Transverse colon (tissue), 4 donors: ENCODE measurements at regions not wholly inside any gene's neighbourhood (a gene's known extent, or its start where the extent isn't known, plus 50 kb on each side); places are given as distances from the start of the nearest gene placed in this dataset.

Experiments
- DNase-seq: peaks from one replicate; pipeline ENCODE4 v3.0.0-alpha.2; 2019
- H3K27ac ChIP-seq, 4 donors: fragments of 200-600 bp; sonication (generic); 2 replicates each; pipeline ENCODE4 v1.5.1; 2016 to 2018; ENCODE audit warnings: inconsistent platforms in 4 of 4
- H3K27me3 ChIP-seq: fragments of 200-600 bp; sonication (generic); 2 replicates; pipeline ENCODE4 v1.5.1; 2017; ENCODE audit warnings: inconsistent platforms
- H3K36me3 ChIP-seq, 4 donors: fragments of 200-600 bp; sonication (generic); 2 replicates each; pipeline ENCODE4 v1.5.1; 2017 to 2019; ENCODE audit warnings: inconsistent platforms in 4 of 4
- H3K4me1 ChIP-seq, 4 donors: fragments of 200-600 bp; sonication (generic); 2 replicates each; pipeline ENCODE4 v1.5.1; 2017 to 2020; ENCODE audit warnings: inconsistent platforms in 4 of 4
- H3K4me3 ChIP-seq, 4 donors: fragments of 200-600 bp; sonication (generic); 1 replicate in 1 of 4; 2 replicates in 3 of 4; pipeline versions ENCODE4 v1.5.1 to v1.6.1; 2017 to 2019; ENCODE audit warnings: inconsistent platforms in 4 of 4
- H3K9me3 ChIP-seq, 2 donors: fragments of 200-600 bp; sonication (generic); 2 replicates each; pipeline ENCODE4 v1.5.1; 2017 to 2019; ENCODE audit warnings: inconsistent platforms in 2 of 2
- CTCF ChIP-seq, 5 experiments: fragments of 200-600 bp in 3 of 5; fragments of 450-650 bp in 2 of 5; sonication (generic) in 3 of 5; IDR thresholded peaks; 1 replicate in 2 of 5; 2 replicates in 3 of 5; pipeline ENCODE4 v1.5.1; 2016 to 2017; ENCODE audit warnings: antibody characterized with exemption in 5 of 5, inconsistent platforms in 3 of 5, mild to moderate bottlenecking in 2 of 5, moderate library complexity in 1 of 5
- EP300 ChIP-seq: sonication (generic); formaldehyde crosslinking; IDR thresholded peaks from one replicate; pipeline ENCODE4 v1.6.1; 2017; ENCODE audit warnings: antibody characterized with exemption, low read depth
- POLR2A ChIP-seq: fragments of 450-650 bp; IDR thresholded peaks from one replicate; pipeline ENCODE4 v1.6.1; 2016; ENCODE audit warnings: antibody characterized with exemption, mild to moderate bottlenecking, moderate library complexity
- POLR2AphosphoS5 ChIP-seq, 3 donors: sonication (generic); formaldehyde crosslinking; IDR thresholded peaks; one replicate each; pipeline ENCODE4 v1.6.1; 2016; ENCODE audit warnings: antibody characterized with exemption in 3 of 3
- WGBS, 2 donors: methylation state at CpG; one replicate each; pipeline ENCODE4 v1.1.5; 2018; ENCODE audit warnings: low coverage in 1 of 2; 5-methylcytosine and 5-hydroxymethylcytosine counted together
- in situ Hi-C, 4 donors: fragments of 200-750 bp; cut with MboI; loops; one replicate each; pipeline versions ENCODE4 v1.15.0 to v1.15.1; 2017; ENCODE audit warnings: low sequenced_read_pairs in 3 of 4, low pct_ligation_motif_present in 1 of 4, low pct_unique_long_range_greater_than_20kb in 1 of 4
- intact Hi-C: fragments of 100-400 bp; cut with DNase I; formaldehyde crosslinking; loops from one replicate; pipeline ENCODE4 v1.15.1; 2023; ENCODE audit warnings: low total_unique reads

- Histone ChIP-seq H3K27ac (no peak overlapping the region), H3K27me3 (no peaks in the 10 kb centered on the region), H3K4me1 (peaks cover 0 to 3% (median 0%) of the 10 kb centered on the region in 4 donors), H3K36me3 (no peaks in the 10 kb centered on the region), H3K4me3 (no peak overlapping the region), H3K9me3 (no peaks in the 10 kb centered on the region)
- TF ChIP-seq POLR2A (no peak), POLR2AphosphoS5 (IDR thresholded peaks at IDR 0.05) (no peak), EP300 (no peak), CTCF (IDR thresholded peaks at IDR 0.05) (no peak)
- WGBS, 2 donors: 88 to 100% methylated on average over 1 of the region's 1 CpG
- intact Hi-C loops: no loop called here
- in situ Hi-C loops: no loop called here
- no peak for DNase-seq
Measured at GRCh38 chr3:110615454-110615853, 456.2 kb upstream of the NECTIN3 start.

- Histone ChIP-seq H3K9me3 (no peaks in the 10 kb centered on the region), H3K4me3 (no peak overlapping the region), H3K27ac (no peak overlapping the region), H3K4me1 (no peaks in the 10 kb centered on the region), H3K36me3 (no peaks in the 10 kb centered on the region), H3K27me3 (no peaks in the 10 kb centered on the region)
- TF ChIP-seq POLR2AphosphoS5 (IDR thresholded peaks at IDR 0.05) (no peak), CTCF (IDR thresholded peaks at IDR 0.05) (no peak), POLR2A (no peak), EP300 (no peak)
- intact Hi-C loops (no loop called here), in situ Hi-C loops (no loop called here)
- WGBS, 2 donors: 89 to 93% methylated on average over 2 of the region's 2 CpGs
- no peak for DNase-seq
Measured at GRCh38 chr3:110618512-110619226, 452.9 kb upstream of the NECTIN3 start.

GRCh38 chr3:110620118-110620517 lies 451.5 kb upstream of the NECTIN3 start:
- no peak for DNase-seq
- Histone ChIP-seq H3K4me1 (no peaks in the 10 kb centered on the region), H3K27ac (no peak overlapping the region), H3K36me3 (no peaks in the 10 kb centered on the region), H3K4me3 (no peak overlapping the region), H3K27me3 (no peaks in the 10 kb centered on the region), H3K9me3 (no peaks in the 10 kb centered on the region)
- TF ChIP-seq CTCF (IDR thresholded peaks at IDR 0.05) (no peak), POLR2A (no peak), EP300 (no peak), POLR2AphosphoS5 (IDR thresholded peaks at IDR 0.05) (no peak)
- intact Hi-C loops: no loop called here
- in situ Hi-C loops: no loop called here
- WGBS, 2 donors: 51 to 55% methylated on average over 4 of the region's 4 CpGs

- TF ChIP-seq CTCF (IDR thresholded peaks at IDR 0.05) (no peak), POLR2A (no peak), POLR2AphosphoS5 (IDR thresholded peaks at IDR 0.05) (no peak), EP300 (no peak)
- intact Hi-C loops (no loop called here), in situ Hi-C loops (no loop called here)
- peaks cover 0 to 7% (median 3%) of the 10 kb centered on the region in 4 donors for H3K4me1 ChIP-seq
- no peaks in the 10 kb centered on the region for H3K27me3 ChIP-seq
- H3K36me3 ChIP-seq: no peaks in the 10 kb centered on the region
- no peaks in the 10 kb centered on the region for H3K9me3 ChIP-seq
- 47 to 50% methylated on average over 1 of the region's 1 CpG for WGBS, 2 donors
- no peak for DNase-seq
- H3K4me3 ChIP-seq: no peak overlapping the region
- H3K27ac ChIP-seq: no peak overlapping the region
Measured at GRCh38 chr3:110623571-110623970, 448.0 kb upstream of the NECTIN3 start.
